Liver (tissue), 8 donors: ENCODE measurements at regions not wholly inside any gene's neighbourhood (a gene's known extent, or its start where the extent isn't known, plus 50 kb on each side); places are given as distances from the start of the nearest gene placed in this dataset.

Source experiments
- DNase-seq: peaks from one replicate; pipeline ENCODE4 v3.0.0-alpha.2; 2017; ENCODE audit warnings: low spot score
- H3K27ac ChIP-seq, 2 donors: one replicate each; pipeline ENCODE4 v1.7.0; 2013; ENCODE audit warnings: inconsistent platforms in 2 of 2, low read length in 2 of 2, control low read depth in 1 of 2, low read depth in 1 of 2, mild to moderate bottlenecking in 1 of 2
- H3K27me3 ChIP-seq, 4 donors: one replicate each; pipeline versions ENCODE4 v1.6.1 to v1.7.0; 2013; ENCODE audit warnings: low read length in 3 of 4, inconsistent platforms in 1 of 4, mild to moderate bottlenecking in 1 of 4, moderate library complexity in 1 of 4; ENCODE audit not compliant: control insufficient read depth in 4 of 4, insufficient read depth in 4 of 4
- H3K36me3 ChIP-seq, 4 donors: one replicate each; pipeline versions ENCODE4 v1.6.1 to v1.7.0; 2013; ENCODE audit warnings: low read length in 3 of 4, mild to moderate bottlenecking in 3 of 4, low read depth in 1 of 4, moderate library complexity in 1 of 4; ENCODE audit not compliant: control insufficient read depth in 4 of 4, insufficient read depth in 3 of 4
- H3K4me1 ChIP-seq, 4 donors: one replicate each; pipeline versions ENCODE4 v1.6.1 to v1.7.0; 2013; ENCODE audit warnings: low read length in 3 of 4, mild to moderate bottlenecking in 3 of 4, moderate library complexity in 1 of 4; ENCODE audit not compliant: control insufficient read depth in 4 of 4, insufficient read depth in 4 of 4
- H3K4me3 ChIP-seq, 3 donors: one replicate each; pipeline versions ENCODE4 v1.6.1 to v1.7.0; 2013; ENCODE audit warnings: low read length in 3 of 3, control low read depth in 1 of 3, low read depth in 1 of 3, mild to moderate bottlenecking in 1 of 3
- H3K9ac ChIP-seq, 2 donors: one replicate each; pipeline ENCODE4 v1.7.0; 2013; ENCODE audit warnings: low read length in 2 of 2, mild to moderate bottlenecking in 2 of 2, moderate library complexity in 2 of 2, control low read depth in 1 of 2, low read depth in 1 of 2
- H3K9me3 ChIP-seq, 4 donors: one replicate each; pipeline versions ENCODE4 v1.6.1 to v1.7.0; 2013; ENCODE audit warnings: low read length in 3 of 4; ENCODE audit not compliant: control insufficient read depth in 4 of 4
- EGR1 ChIP-seq, 2 donors: IDR thresholded peaks; 2 replicates each; pipeline ENCODE4 v1.6.1; 2016 to 2018; ENCODE audit warnings: antibody characterized with exemption in 2 of 2, low read depth in 2 of 2
- FOXA1 ChIP-seq: IDR thresholded peaks from 2 replicates; pipeline ENCODE4 v1.6.1; 2016; ENCODE audit warnings: antibody characterized with exemption
- FOXA2 ChIP-seq: IDR thresholded peaks from 2 replicates; pipeline ENCODE4 v1.6.1; 2016; ENCODE audit warnings: antibody characterized with exemption
- HNF4A ChIP-seq, 2 donors: conservative IDR thresholded peaks; 2 replicates each; pipeline ENCODE4 v1.6.1; 2016; ENCODE audit warnings: antibody characterized with exemption in 2 of 2, mild to moderate bottlenecking in 2 of 2
- JUND ChIP-seq, 2 donors: IDR thresholded peaks; 2 replicates each; pipeline ENCODE4 v1.6.1; 2016; ENCODE audit warnings: antibody characterized with exemption in 2 of 2
- NR2F2 ChIP-seq: IDR thresholded peaks from 2 replicates; pipeline ENCODE4 v1.6.1; 2016; ENCODE audit warnings: antibody characterized with exemption
- RAD21 ChIP-seq, 2 donors: IDR thresholded peaks; 2 replicates each; pipeline ENCODE4 v1.6.1; 2016; ENCODE audit warnings: antibody characterized with exemption in 2 of 2, mild to moderate bottlenecking in 2 of 2
- RXRA ChIP-seq, 2 donors: IDR thresholded peaks; 2 replicates each; pipeline ENCODE4 v1.6.1; 2017 to 2018; ENCODE audit warnings: antibody characterized with exemption in 2 of 2, mild to moderate bottlenecking in 1 of 2
- SP1 ChIP-seq: IDR thresholded peaks from 2 replicates; pipeline ENCODE4 v1.6.1; 2018; ENCODE audit warnings: antibody characterized with exemption, mild to moderate bottlenecking
- TAF1 ChIP-seq: conservative IDR thresholded peaks from 2 replicates; pipeline ENCODE4 v1.6.1; 2016; ENCODE audit warnings: antibody characterized with exemption, mild to moderate bottlenecking
- WGBS: extraction: QIAGEN DNeasy Blood & Tissue Kit; methylation state at CpG from one replicate; pipeline ENCODE4 v1.1.7; 2013; 5-methylcytosine and 5-hydroxymethylcytosine counted together
- TF ChIP-seq, protein P1 (sequence below): fragments of 150-350 bp; IDR thresholded peaks from 2 replicates; pipeline ENCODE4 v1.5.1; 2017; ENCODE audit warnings: improper control_type of control experiment, low read depth, low read length; ENCODE audit not compliant: missing input control
- TF ChIP-seq, protein P2 (sequence below): IDR thresholded peaks from 2 replicates; pipeline ENCODE4 v1.6.1; 2016; ENCODE audit warnings: antibody characterized with exemption
- TF ChIP-seq, protein P3 (sequence below): IDR thresholded peaks from 2 replicates; pipeline ENCODE4 v1.6.1; 2016; ENCODE audit warnings: antibody characterized with exemption
- TF ChIP-seq, protein P4 (sequence below): IDR thresholded peaks from 2 replicates; pipeline ENCODE4 v1.6.1; 2016; ENCODE audit warnings: antibody characterized with exemption, mild to moderate bottlenecking
- donor health status: healthy.
- donor health status: healthy.
- donor health status: healthy.
- donor health status: healthy.
- donor health status: healthy.

DNA sequence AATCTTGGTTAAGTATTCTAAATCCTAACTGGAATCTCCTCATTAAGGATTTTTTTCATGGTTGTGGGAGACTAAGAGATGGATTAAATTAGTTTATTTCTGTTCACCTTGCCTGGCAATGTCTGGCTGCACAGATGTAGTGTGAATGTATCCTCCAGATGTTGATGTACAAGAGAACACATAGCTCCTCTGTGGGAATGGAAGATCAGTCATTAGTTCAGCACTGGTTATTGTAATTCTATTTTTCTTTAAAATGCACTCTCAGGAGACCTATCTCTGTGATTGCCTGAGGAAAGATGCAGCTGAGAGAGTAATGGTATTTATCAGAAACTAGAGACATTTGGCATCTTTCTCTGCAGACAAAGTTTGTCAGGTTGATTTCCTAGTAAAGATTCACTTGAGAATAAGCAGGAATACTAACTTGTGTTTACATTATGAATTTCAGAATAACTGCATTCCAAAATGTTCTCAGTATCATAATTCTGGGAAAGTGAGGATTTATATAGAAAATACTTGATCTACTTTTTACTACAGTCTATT is 178.6 kb downstream of the GIPC2 start:
- peaks cover 0 to 9% (median 0%) of the 10 kb centered on the region in 4 donors for H3K9me3 ChIP-seq
- H3K4me1 ChIP-seq = peaks cover 8 to 63% (median 42%) of the 10 kb centered on the region in 4 donors
- H3K27me3 ChIP-seq = no peaks in the 10 kb centered on the region
- H3K27ac ChIP-seq = peak overlapping the region; percentile 86 to 92
- no peak overlapping the region for H3K4me3 ChIP-seq
- H3K36me3 ChIP-seq = no peaks in the 10 kb centered on the region
- no peak overlapping the region for H3K9ac ChIP-seq
- no peak for DNase-seq
- TF ChIP-seq, protein P1, sequence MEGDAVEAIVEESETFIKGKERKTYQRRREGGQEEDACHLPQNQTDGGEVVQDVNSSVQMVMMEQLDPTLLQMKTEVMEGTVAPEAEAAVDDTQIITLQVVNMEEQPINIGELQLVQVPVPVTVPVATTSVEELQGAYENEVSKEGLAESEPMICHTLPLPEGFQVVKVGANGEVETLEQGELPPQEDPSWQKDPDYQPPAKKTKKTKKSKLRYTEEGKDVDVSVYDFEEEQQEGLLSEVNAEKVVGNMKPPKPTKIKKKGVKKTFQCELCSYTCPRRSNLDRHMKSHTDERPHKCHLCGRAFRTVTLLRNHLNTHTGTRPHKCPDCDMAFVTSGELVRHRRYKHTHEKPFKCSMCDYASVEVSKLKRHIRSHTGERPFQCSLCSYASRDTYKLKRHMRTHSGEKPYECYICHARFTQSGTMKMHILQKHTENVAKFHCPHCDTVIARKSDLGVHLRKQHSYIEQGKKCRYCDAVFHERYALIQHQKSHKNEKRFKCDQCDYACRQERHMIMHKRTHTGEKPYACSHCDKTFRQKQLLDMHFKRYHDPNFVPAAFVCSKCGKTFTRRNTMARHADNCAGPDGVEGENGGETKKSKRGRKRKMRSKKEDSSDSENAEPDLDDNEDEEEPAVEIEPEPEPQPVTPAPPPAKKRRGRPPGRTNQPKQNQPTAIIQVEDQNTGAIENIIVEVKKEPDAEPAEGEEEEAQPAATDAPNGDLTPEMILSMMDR = no peak
- TF ChIP-seq, protein P2, sequence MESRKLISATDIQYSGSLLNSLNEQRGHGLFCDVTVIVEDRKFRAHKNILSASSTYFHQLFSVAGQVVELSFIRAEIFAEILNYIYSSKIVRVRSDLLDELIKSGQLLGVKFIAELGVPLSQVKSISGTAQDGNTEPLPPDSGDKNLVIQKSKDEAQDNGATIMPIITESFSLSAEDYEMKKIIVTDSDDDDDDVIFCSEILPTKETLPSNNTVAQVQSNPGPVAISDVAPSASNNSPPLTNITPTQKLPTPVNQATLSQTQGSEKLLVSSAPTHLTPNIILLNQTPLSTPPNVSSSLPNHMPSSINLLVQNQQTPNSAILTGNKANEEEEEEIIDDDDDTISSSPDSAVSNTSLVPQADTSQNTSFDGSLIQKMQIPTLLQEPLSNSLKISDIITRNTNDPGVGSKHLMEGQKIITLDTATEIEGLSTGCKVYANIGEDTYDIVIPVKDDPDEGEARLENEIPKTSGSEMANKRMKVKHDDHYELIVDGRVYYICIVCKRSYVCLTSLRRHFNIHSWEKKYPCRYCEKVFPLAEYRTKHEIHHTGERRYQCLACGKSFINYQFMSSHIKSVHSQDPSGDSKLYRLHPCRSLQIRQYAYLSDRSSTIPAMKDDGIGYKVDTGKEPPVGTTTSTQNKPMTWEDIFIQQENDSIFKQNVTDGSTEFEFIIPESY = no peak
- TF ChIP-seq FOXA2 (no peak), JUND (IDR thresholded peaks at IDR 0.05) (no peak), TAF1 (no peak), RAD21 (IDR thresholded peaks at IDR 0.05) (no peak), SP1 (no peak), EGR1 (IDR thresholded peaks at IDR 0.05; ENCODE audit: low read depth in 2 of 2) (no peak)
- TF ChIP-seq, protein P3, sequence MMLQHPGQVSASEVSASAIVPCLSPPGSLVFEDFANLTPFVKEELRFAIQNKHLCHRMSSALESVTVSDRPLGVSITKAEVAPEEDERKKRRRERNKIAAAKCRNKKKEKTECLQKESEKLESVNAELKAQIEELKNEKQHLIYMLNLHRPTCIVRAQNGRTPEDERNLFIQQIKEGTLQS = no peak
- TF ChIP-seq, protein P4, sequence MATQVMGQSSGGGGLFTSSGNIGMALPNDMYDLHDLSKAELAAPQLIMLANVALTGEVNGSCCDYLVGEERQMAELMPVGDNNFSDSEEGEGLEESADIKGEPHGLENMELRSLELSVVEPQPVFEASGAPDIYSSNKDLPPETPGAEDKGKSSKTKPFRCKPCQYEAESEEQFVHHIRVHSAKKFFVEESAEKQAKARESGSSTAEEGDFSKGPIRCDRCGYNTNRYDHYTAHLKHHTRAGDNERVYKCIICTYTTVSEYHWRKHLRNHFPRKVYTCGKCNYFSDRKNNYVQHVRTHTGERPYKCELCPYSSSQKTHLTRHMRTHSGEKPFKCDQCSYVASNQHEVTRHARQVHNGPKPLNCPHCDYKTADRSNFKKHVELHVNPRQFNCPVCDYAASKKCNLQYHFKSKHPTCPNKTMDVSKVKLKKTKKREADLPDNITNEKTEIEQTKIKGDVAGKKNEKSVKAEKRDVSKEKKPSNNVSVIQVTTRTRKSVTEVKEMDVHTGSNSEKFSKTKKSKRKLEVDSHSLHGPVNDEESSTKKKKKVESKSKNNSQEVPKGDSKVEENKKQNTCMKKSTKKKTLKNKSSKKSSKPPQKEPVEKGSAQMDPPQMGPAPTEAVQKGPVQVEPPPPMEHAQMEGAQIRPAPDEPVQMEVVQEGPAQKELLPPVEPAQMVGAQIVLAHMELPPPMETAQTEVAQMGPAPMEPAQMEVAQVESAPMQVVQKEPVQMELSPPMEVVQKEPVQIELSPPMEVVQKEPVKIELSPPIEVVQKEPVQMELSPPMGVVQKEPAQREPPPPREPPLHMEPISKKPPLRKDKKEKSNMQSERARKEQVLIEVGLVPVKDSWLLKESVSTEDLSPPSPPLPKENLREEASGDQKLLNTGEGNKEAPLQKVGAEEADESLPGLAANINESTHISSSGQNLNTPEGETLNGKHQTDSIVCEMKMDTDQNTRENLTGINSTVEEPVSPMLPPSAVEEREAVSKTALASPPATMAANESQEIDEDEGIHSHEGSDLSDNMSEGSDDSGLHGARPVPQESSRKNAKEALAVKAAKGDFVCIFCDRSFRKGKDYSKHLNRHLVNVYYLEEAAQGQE = no peak

DNA sequence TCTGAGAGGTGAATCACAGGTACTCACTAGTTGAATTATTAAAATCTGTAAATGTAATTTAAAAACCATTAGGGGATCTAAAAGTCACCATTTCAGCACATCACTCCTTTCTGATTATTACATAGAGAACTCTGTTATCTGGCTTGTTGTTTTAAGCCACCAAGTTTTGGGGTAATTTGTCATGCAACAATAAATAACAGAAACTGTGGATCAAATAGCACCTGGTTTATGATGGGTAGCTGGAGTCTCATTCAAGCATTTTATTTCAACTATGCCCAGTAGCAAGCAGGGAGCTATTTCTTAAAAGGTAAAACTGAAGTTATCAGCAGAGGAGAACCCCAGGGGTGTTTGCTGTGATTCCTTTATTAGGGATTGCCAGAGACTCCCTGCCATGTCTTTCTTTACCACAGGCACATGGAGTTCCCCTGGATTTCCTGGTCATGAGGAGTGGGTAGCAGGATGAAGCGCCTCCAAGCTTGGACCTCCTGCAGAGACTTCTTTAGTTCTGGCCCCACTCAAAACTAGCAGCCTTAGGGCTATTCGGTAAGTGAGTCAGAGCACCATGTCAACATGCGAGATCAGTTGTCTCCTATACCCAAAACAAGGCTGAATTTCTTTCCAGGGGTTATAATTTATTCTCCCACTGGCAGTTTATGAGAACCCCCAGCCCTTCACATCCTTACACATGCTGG is 179.2 kb downstream of the GIPC2 start:
- H3K9ac ChIP-seq = no peak overlapping the region
- no peaks in the 10 kb centered on the region for H3K36me3 ChIP-seq
- H3K9me3 ChIP-seq = peaks cover 0 to 7% (median 0%) of the 10 kb centered on the region in 4 donors
- WGBS = 79% methylated on average over 3 of the region's 3 CpGs
- peaks cover 8 to 63% (median 42%) of the 10 kb centered on the region in 4 donors for H3K4me1 ChIP-seq
- H3K27me3 ChIP-seq = no peaks in the 10 kb centered on the region
- no peak overlapping the region for H3K4me3 ChIP-seq
- DNase-seq = no peak
- peak overlapping the region in 1 of 2 donors; percentile 86 for H3K27ac ChIP-seq
- TF ChIP-seq, protein P3 = no peak
- TF ChIP-seq RAD21 (IDR thresholded peaks at IDR 0.05) = no peak
- no peak for TF ChIP-seq SP1
- TF ChIP-seq FOXA2 = no peak
- TF ChIP-seq NR2F2 = no peak
- TF ChIP-seq TAF1 = no peak
- TF ChIP-seq, protein P4 = no peak
- TF ChIP-seq RXRA (IDR thresholded peaks at IDR 0.05) = no peak
- no peak for TF ChIP-seq EGR1 (IDR thresholded peaks at IDR 0.05; ENCODE audit: low read depth in 2 of 2)
- TF ChIP-seq, protein P2 = no peak
- no peak for TF ChIP-seq HNF4A (conservative IDR thresholded peaks at IDR 0.05)
- TF ChIP-seq FOXA1 = no peak
- TF ChIP-seq JUND (IDR thresholded peaks at IDR 0.05) = no peak
